HepG2 (cell line): ENCODE measurements at regions not wholly inside any gene's neighbourhood (a gene's known extent, or its start where the extent isn't known, plus 50 kb on each side); places are given as distances from the start of the nearest gene placed in this dataset.

Experiments
- CTCF ChIP-seq: sonication (generic); formaldehyde crosslinking; IDR thresholded peaks from 2 replicates; pipeline ENCODE4 v1.5.0; 2020; ENCODE audit warnings: mild to moderate bottlenecking, missing genetic modification reagents, moderate library complexity
- JUN ChIP-seq: sonication (generic); formaldehyde crosslinking; IDR thresholded peaks from 2 replicates; pipeline ENCODE4 v1.4.0; 2020; ENCODE audit warnings: mild to moderate bottlenecking, missing genetic modification reagents
- JUNB ChIP-seq: sonication (generic); formaldehyde crosslinking; IDR thresholded peaks from 2 replicates; pipeline ENCODE4 v1.8.0; 2022; ENCODE audit warnings: missing genetic modification reagents, mild to moderate bottlenecking, borderline replicate concordance
- KAT7 ChIP-seq: IDR thresholded peaks from 2 replicates; pipeline ENCODE4 v1.6.1; 2018; ENCODE audit warnings: borderline replicate concordance, missing compliant biosample characterization
- POLR2A ChIP-seq, 2 experiments: IDR thresholded peaks; 2 replicates each; pipeline ENCODE4 v1.6.1; 2011; ENCODE audit warnings: low read depth in 2 of 2, low read length in 2 of 2, mild to moderate bottlenecking in 1 of 2, moderate library complexity in 1 of 2; ENCODE audit not compliant: insufficient read depth in 1 of 2

- TF ChIP-seq CTCF (CRISPR knock-in tag) (no peak), JUNB (CRISPR knock-in tag) (no peak), JUN (CRISPR knock-in tag) (no peak), KAT7 (CRISPR knock-in tag) (no peak), POLR2A (IDR thresholded peaks at IDR 0.05; ENCODE audit: insufficient read depth in 1 of 2, low read depth in 2 of 2, low read length in 2 of 2) (no peak)
These were observed 172.8 kb upstream of the PMEPA1 start for GRCh38 chr20:57882451-57883161.
